ENCODE measurements at regions not wholly inside any gene's neighbourhood (a gene's known extent, or its start where the extent isn't known, plus 50 kb on each side); places are given as distances from the start of the nearest gene placed in this dataset.

- no peak for DNase-seq (ENCODE audit: low spot score)
- intact Hi-C loops (cut with DNase I): no loop called here
These were observed 620.7 kb downstream of the NYAP2 start for GRCh38 chr2:226020176-226020575.

GRCh38 chr2:226018641-226019040 lies 619.1 kb downstream of the NYAP2 start:
- no peak for DNase-seq (ENCODE audit: low spot score)
- intact Hi-C loops (cut with DNase I): no loop called here

GRCh38 chr2:226017537-226017936 lies 618.0 kb downstream of the NYAP2 start:
- no peak for DNase-seq (ENCODE audit: low spot score)
- intact Hi-C loops (cut with DNase I): no loop called here

- intact Hi-C loops (cut with DNase I): no loop called here
- DNase-seq (ENCODE audit: low spot score): no peak
These were observed 617.6 kb downstream of the NYAP2 start for GRCh38 chr2:226017107-226017506.

GRCh38 chr2:226011716-226012450 lies 612.4 kb downstream of the NYAP2 start:
- no peak for DNase-seq (ENCODE audit: low spot score)
- intact Hi-C loops (cut with DNase I): no loop called here

- intact Hi-C loops (cut with DNase I): no loop called here
- no peak for DNase-seq (ENCODE audit: low spot score)
These were observed 602.9 kb downstream of the NYAP2 start for GRCh38 chr2:226002438-226002837.

GRCh38 chr2:226001716-226002115 lies 602.2 kb downstream of the NYAP2 start:
- DNase-seq (ENCODE audit: low spot score): no peak
- intact Hi-C loops (cut with DNase I): no loop called here

GRCh38 chr2:225999692-226000091 lies 600.2 kb downstream of the NYAP2 start:
- DNase-seq (ENCODE audit: low spot score): no peak
- intact Hi-C loops (cut with DNase I): no loop called here

GRCh38 chr2:225998653-225999052 lies 599.1 kb downstream of the NYAP2 start:
- no peak for DNase-seq (ENCODE audit: low spot score)
- intact Hi-C loops (cut with DNase I): no loop called here

GRCh38 chr2:225998116-225998515 lies 598.6 kb downstream of the NYAP2 start:
- no peak for DNase-seq (ENCODE audit: low spot score)
- intact Hi-C loops (cut with DNase I): no loop called here

- no peak for DNase-seq (ENCODE audit: low spot score)
- intact Hi-C loops (cut with DNase I): no loop called here
These were observed 596.9 kb downstream of the NYAP2 start for GRCh38 chr2:225996462-225996828.

- DNase-seq (ENCODE audit: low spot score): no peak
- intact Hi-C loops (cut with DNase I): no loop called here
These were observed 596.4 kb downstream of the NYAP2 start for GRCh38 chr2:225995796-225996461.

- no peak for DNase-seq (ENCODE audit: low spot score)
- intact Hi-C loops (cut with DNase I): no loop called here
These were observed 595.4 kb downstream of the NYAP2 start for GRCh38 chr2:225994748-225995405.

GRCh38 chr2:225993430-225993829 lies 593.9 kb downstream of the NYAP2 start:
- intact Hi-C loops (cut with DNase I): no loop called here
- DNase-seq (ENCODE audit: low spot score): no peak

GRCh38 chr2:225989809-225990208 lies 590.3 kb downstream of the NYAP2 start:
- intact Hi-C loops (cut with DNase I): no loop called here
- DNase-seq (ENCODE audit: low spot score): no peak

GRCh38 chr2:225980372-225980771 lies 580.9 kb downstream of the NYAP2 start:
- intact Hi-C loops (cut with DNase I): no loop called here
- no peak for DNase-seq (ENCODE audit: low spot score)

- no peak for DNase-seq (ENCODE audit: low spot score)
- intact Hi-C loops (cut with DNase I): no loop called here
These were observed 571.9 kb downstream of the NYAP2 start for GRCh38 chr2:225971433-225971832.

GRCh38 chr2:225948903-225949302 lies 549.4 kb downstream of the NYAP2 start:
- intact Hi-C loops (cut with DNase I): no loop called here
- DNase-seq (ENCODE audit: low spot score): no peak

GRCh38 chr2:225938991-225939390 lies 539.5 kb downstream of the NYAP2 start:
- intact Hi-C loops (cut with DNase I): no loop called here
- no peak for DNase-seq (ENCODE audit: low spot score)

GRCh38 chr2:225937625-225938187 lies 538.2 kb downstream of the NYAP2 start:
- intact Hi-C loops (cut with DNase I): no loop called here
- DNase-seq (ENCODE audit: low spot score): no peak

All from cardiac septum (tissue), 1 donor.